ENCODE measurements at regions not wholly inside any gene's neighbourhood (a gene's known extent, or its start where the extent isn't known, plus 50 kb on each side); places are given as distances from the start of the nearest gene placed in this dataset.

- TF ChIP-seq CTCF (IDR thresholded peaks at IDR 0.05): no peak
- no peak overlapping the region for H3K27ac Mint-ChIP-seq
- H3K27me3 Mint-ChIP-seq: no peaks in the 10 kb centered on the region
- H3K4me3 Mint-ChIP-seq: no peak overlapping the region
- H3K4me1 Mint-ChIP-seq (ENCODE audit: low read depth): no peaks in the 10 kb centered on the region
- no peak for DNase-seq
- H3K9me3 Mint-ChIP-seq: peaks cover 1% of the 10 kb centered on the region
- ATAC-seq: no peak
- intact Hi-C loops (cut with micrococcal nuclease): no loop called here
- ChIA-PET POLR2A (no interaction called here), CTCF (no interaction called here)
- H3K36me3 Mint-ChIP-seq (ENCODE audit: low read depth): no peaks in the 10 kb centered on the region
Measured at GRCh38 chr5:17425385-17426070, 72.5 kb upstream of the TAF11L2 start.

- Mint-ChIP-seq H3K4me1 (ENCODE audit: low read depth) (no peaks in the 10 kb centered on the region), H3K4me3 (no peak overlapping the region), H3K27ac (no peak overlapping the region), H3K27me3 (no peaks in the 10 kb centered on the region), H3K9me3 (peaks cover 1% of the 10 kb centered on the region), H3K36me3 (ENCODE audit: low read depth) (no peaks in the 10 kb centered on the region)
- CTCF ChIA-PET: interaction anchor here (0.7 kb wide), 1 partner anchor 1752 kb away, joined by 3 read pairs; no protein-coding TSS in a partner anchor
- intact Hi-C loops (cut with micrococcal nuclease): no loop called here
- no peak for TF ChIP-seq CTCF (IDR thresholded peaks at IDR 0.05)
- DNase-seq: no peak
- ATAC-seq: no peak
- POLR2A ChIA-PET: no interaction called here
Measured at GRCh38 chr5:17426104-17426749, 71.8 kb upstream of the TAF11L2 start.

- Mint-ChIP-seq H3K27ac (no peak overlapping the region), H3K36me3 (ENCODE audit: low read depth) (no peaks in the 10 kb centered on the region), H3K9me3 (peaks cover 1% of the 10 kb centered on the region), H3K4me1 (ENCODE audit: low read depth) (no peaks in the 10 kb centered on the region), H3K27me3 (no peaks in the 10 kb centered on the region), H3K4me3 (no peak overlapping the region)
- no peak for DNase-seq
- intact Hi-C loops (cut with micrococcal nuclease): no loop called here
- ChIA-PET CTCF (no interaction called here), POLR2A (no interaction called here)
- TF ChIP-seq CTCF (IDR thresholded peaks at IDR 0.05): no peak
- no peak for ATAC-seq
Measured at GRCh38 chr5:17428176-17428800, 69.7 kb upstream of the TAF11L2 start.

- Mint-ChIP-seq H3K36me3 (ENCODE audit: low read depth) (no peaks in the 10 kb centered on the region), H3K9me3 (peaks cover 1% of the 10 kb centered on the region), H3K27ac (no peak overlapping the region), H3K4me3 (no peak overlapping the region), H3K27me3 (no peaks in the 10 kb centered on the region), H3K4me1 (ENCODE audit: low read depth) (no peaks in the 10 kb centered on the region)
- ATAC-seq: no peak
- TF ChIP-seq CTCF (IDR thresholded peaks at IDR 0.05): no peak
- ChIA-PET POLR2A (interaction anchor here (0.5 kb wide), 1 partner anchor 11 kb away, joined by 4 read pairs; no protein-coding TSS in a partner anchor), CTCF (no interaction called here)
- intact Hi-C loops (cut with micrococcal nuclease): no loop called here
- DNase-seq: no peak
Measured at GRCh38 chr5:17429353-17429752, 68.7 kb upstream of the TAF11L2 start.

GRCh38 chr5:17430241-17430640, 67.8 kb upstream of the TAF11L2 start:
- peaks cover 1% of the 10 kb centered on the region for H3K9me3 Mint-ChIP-seq
- no peak overlapping the region for H3K27ac Mint-ChIP-seq
- ATAC-seq (no peak), DNase-seq (no peak)
- no peaks in the 10 kb centered on the region for H3K4me1 Mint-ChIP-seq (ENCODE audit: low read depth)
- H3K27me3 Mint-ChIP-seq: no peaks in the 10 kb centered on the region
- H3K4me3 Mint-ChIP-seq: no peak overlapping the region
- no peak for TF ChIP-seq CTCF (IDR thresholded peaks at IDR 0.05)
- H3K36me3 Mint-ChIP-seq (ENCODE audit: low read depth): no peaks in the 10 kb centered on the region
- POLR2A ChIA-PET: no interaction called here
- intact Hi-C loops (cut with micrococcal nuclease): no loop called here
- CTCF ChIA-PET: no interaction called here
